H1 (cell line): ENCODE measurements at regions not wholly inside any gene's neighbourhood (a gene's known extent, or its start where the extent isn't known, plus 50 kb on each side); places are given as distances from the start of the nearest gene placed in this dataset.

Source experiments
- CTCF ChIA-PET: fragments of 300-600 bp; sonication (Branson Sonifier 250); formaldehyde crosslinking; loops from one replicate; lab custom pipeline; 2021; ENCODE audit not compliant: partially characterized antibody; lab: Charles Lee
- POLR2A ChIA-PET: fragments of 300-600 bp; sonication (Branson Sonifier 250); formaldehyde crosslinking; loops from one replicate; lab custom pipeline; 2021; ENCODE audit warnings: inconsistent platforms; ENCODE audit not compliant: partially characterized antibody; lab: Charles Lee
- DNase-seq, 2 experiments: peaks; one replicate each; pipeline versions ENCODE4 v3.0.0 to v3.0.0-alpha.2; 2010 to 2022; ENCODE audit warnings: low spot score in 2 of 2, low read depth in 1 of 2, mixed read lengths in 1 of 2
- FAIRE-seq: peaks from 2 replicates; lab custom pipeline; 2011; peaks lifted over from hg19 to GRCh38; lab: Jason Lieb, UNC
- H2AFZ ChIP-seq: 2 replicates; pipeline ENCODE4 v1.8.1; 2012; ENCODE audit warnings: low read length, inconsistent platforms
- H2AK5ac ChIP-seq: 2 replicates; pipeline ENCODE4 v1.6.1; 2013; ENCODE audit warnings: low read depth, low read length
- H2BK120ac ChIP-seq: replicated peaks from 2 replicates; pipeline ENCODE3; 2013; ENCODE audit warnings: low read depth, low read length, inconsistent platforms
- H2BK12ac ChIP-seq: 2 replicates; pipeline ENCODE4 v1.6.1; 2013; ENCODE audit warnings: low read depth, low read length
- H2BK15ac ChIP-seq: 2 replicates; pipeline ENCODE4 v1.6.1; 2013; ENCODE audit warnings: low read length
- H2BK20ac ChIP-seq: 2 replicates; pipeline ENCODE4 v1.6.1; 2013; ENCODE audit warnings: low read length
- H2BK5ac ChIP-seq: 2 replicates; pipeline ENCODE4 v1.6.1; 2013; ENCODE audit warnings: low read depth, low read length
- H3K14ac ChIP-seq: 2 replicates; pipeline ENCODE4 v1.6.1; 2013; ENCODE audit warnings: inconsistent platforms; ENCODE audit not compliant: insufficient read length
- H3K18ac ChIP-seq: 2 replicates; pipeline ENCODE4 v1.6.1; 2013; ENCODE audit warnings: low read length; ENCODE audit errors: extremely low read depth
- H3K23ac ChIP-seq: 2 replicates; pipeline ENCODE4 v1.6.1; 2013; ENCODE audit warnings: inconsistent platforms; ENCODE audit not compliant: insufficient read length
- H3K23me2 ChIP-seq: 2 replicates; pipeline ENCODE4 v1.6.1; 2013; ENCODE audit warnings: low read depth, low read length
- H3K27ac ChIP-seq: 2 replicates; pipeline ENCODE4 v1.6.1; 2011; ENCODE audit warnings: low read depth, low read length, inconsistent platforms
- H3K27me3 ChIP-seq, 4 experiments: replicated peaks in 1 of 4; 1 replicate in 1 of 4; 2 replicates in 3 of 4; pipeline versions ENCODE4 v1.6.1 to v1.8.1; 2011 to 2013; ENCODE audit warnings: low read length in 3 of 4, mild to moderate bottlenecking in 3 of 4, inconsistent platforms in 2 of 4, mixed read lengths in 2 of 4, moderate library complexity in 1 of 4; ENCODE audit not compliant: control insufficient read depth in 3 of 4, insufficient read depth in 3 of 4; ENCODE audit errors: extremely low read depth in 1 of 4
- H3K36me3 ChIP-seq, 4 experiments: 2 replicates each; pipeline versions ENCODE4 v1.6.1 to v1.8.1; 2011 to 2013; ENCODE audit warnings: mild to moderate bottlenecking in 4 of 4, low read length in 3 of 4, moderate library complexity in 2 of 4, control low read depth in 1 of 4, inconsistent platforms in 1 of 4; ENCODE audit not compliant: insufficient read depth in 4 of 4, control insufficient read depth in 2 of 4
- H3K4ac ChIP-seq: replicated peaks from 2 replicates; pipeline ENCODE3; 2013; ENCODE audit warnings: low read length, low read depth, mixed read lengths, inconsistent platforms; ENCODE audit not compliant: insufficient read length
- H3K4me1 ChIP-seq, 4 experiments: replicated peaks in 1 of 4; 1 replicate in 1 of 4; 2 replicates in 3 of 4; pipeline versions ENCODE4 v1.6.1 to v1.8.1; 2011 to 2013; ENCODE audit warnings: low read length in 3 of 4, inconsistent platforms in 2 of 4, mixed read lengths in 1 of 4; ENCODE audit not compliant: insufficient read depth in 4 of 4, control insufficient read depth in 3 of 4
- H3K4me2 ChIP-seq, 2 experiments: 2 replicates each; pipeline versions ENCODE4 v1.6.1 to v1.8.1; 2011 to 2013; ENCODE audit warnings: low read depth in 2 of 2, low read length in 2 of 2, control low read depth in 1 of 2, inconsistent platforms in 1 of 2, mild to moderate bottlenecking in 1 of 2; ENCODE audit not compliant: insufficient read depth in 1 of 2
- H3K4me3 ChIP-seq, 4 experiments: fragments of 200-600, 300-600 bp in 1 of 4; sonication (generic), shearing (Covaris generic), sonication (Bioruptor Twin) in 1 of 4; 2 replicates each; pipeline versions ENCODE4 v1.5.1 to v1.8.1; 2011 to 2016; ENCODE audit warnings: low read length in 4 of 4, low read depth in 3 of 4, control low read depth in 2 of 4, inconsistent platforms in 2 of 4, mild to moderate bottlenecking in 2 of 4, mixed read lengths in 1 of 4, moderate library complexity in 1 of 4; ENCODE audit not compliant: insufficient read depth in 2 of 4; ENCODE audit errors: extremely low read depth in 1 of 4
- H3K56ac ChIP-seq: replicated peaks from 2 replicates; pipeline ENCODE3; 2013; ENCODE audit warnings: low read depth, mild to moderate bottlenecking, mixed read lengths, low read length, inconsistent platforms; ENCODE audit not compliant: insufficient read length
- H3K79me1 ChIP-seq: 2 replicates; pipeline ENCODE4 v1.6.1; 2013; ENCODE audit warnings: low read depth, low read length, control low read depth
- H3K79me2 ChIP-seq, 2 experiments: 2 replicates each; pipeline versions ENCODE4 v1.6.1 to v1.8.1; 2012 to 2013; ENCODE audit warnings: low read length in 2 of 2, mild to moderate bottlenecking in 2 of 2, inconsistent platforms in 1 of 2; ENCODE audit not compliant: insufficient read depth in 2 of 2, control insufficient read depth in 1 of 2
- H3K9ac ChIP-seq, 4 experiments: replicated peaks in 1 of 4; 1 replicate in 1 of 4; 2 replicates in 3 of 4; pipeline versions ENCODE4 v1.6.1 to v1.8.1; 2011 to 2013; ENCODE audit warnings: low read depth in 3 of 4, low read length in 3 of 4, control low read depth in 2 of 4, mild to moderate bottlenecking in 2 of 4, moderate library complexity in 2 of 4, inconsistent platforms in 1 of 4; ENCODE audit errors: extremely low read depth in 1 of 4
- H3K9me3 ChIP-seq, 2 experiments: 2 replicates each; pipeline versions ENCODE4 v1.6.1 to v1.8.1; 2012 to 2013; ENCODE audit warnings: mild to moderate bottlenecking in 2 of 2, moderate library complexity in 2 of 2, control low read depth in 1 of 2, inconsistent platforms in 1 of 2, low read depth in 1 of 2, low read length in 1 of 2, mixed read lengths in 1 of 2; ENCODE audit not compliant: insufficient read depth in 2 of 2
- H4K20me1 ChIP-seq, 2 experiments: replicated peaks in 1 of 2; 2 replicates each; pipeline versions ENCODE3 to v1.8.1; 2011 to 2013; ENCODE audit warnings: inconsistent platforms in 2 of 2, low read length in 2 of 2, mild to moderate bottlenecking in 1 of 2; ENCODE audit not compliant: insufficient read depth in 2 of 2, control insufficient read depth in 1 of 2
- H4K5ac ChIP-seq: 2 replicates; pipeline ENCODE4 v1.6.1; 2013; ENCODE audit warnings: low read length, low read depth, mixed read lengths, inconsistent platforms; ENCODE audit not compliant: insufficient read length
- H4K8ac ChIP-seq: 2 replicates; pipeline ENCODE4 v1.8.0; 2013; ENCODE audit warnings: mild to moderate bottlenecking, moderate library complexity, low read length, inconsistent platforms; ENCODE audit not compliant: insufficient read depth; ENCODE audit errors: extremely low read depth
- H4K91ac ChIP-seq: replicated peaks from 2 replicates; pipeline ENCODE3; 2013; ENCODE audit warnings: low read length, mixed read lengths, inconsistent platforms; ENCODE audit not compliant: insufficient read length
- CEBPB ChIP-seq: IDR thresholded peaks from 2 replicates; pipeline ENCODE4 v1.6.1; 2012; ENCODE audit warnings: low read depth, low read length
- CHD1 ChIP-seq: IDR thresholded peaks from 2 replicates; pipeline ENCODE4 v1.6.1; 2012; ENCODE audit warnings: low read depth, low read length, improper control_type of control experiment
- EGR1 ChIP-seq: IDR thresholded peaks from 2 replicates; pipeline ENCODE4 v1.6.1; 2011; ENCODE audit warnings: low read depth, low read length, borderline replicate concordance
- FOSL1 ChIP-seq: IDR thresholded peaks from 2 replicates; pipeline ENCODE4 v1.6.1; 2011; ENCODE audit warnings: mild to moderate bottlenecking, low read depth, low read length, moderate library complexity; ENCODE audit not compliant: insufficient read depth
- KDM4A ChIP-seq: IDR thresholded peaks from one replicate; pipeline ENCODE4 v1.7.1; 2012; ENCODE audit warnings: low read depth, mild to moderate bottlenecking, moderate library complexity, low read length, inconsistent platforms; ENCODE audit not compliant: severe bottlenecking
- KDM5A ChIP-seq: fragments of 200-600 bp; IDR thresholded peaks from 2 replicates; pipeline ENCODE4 v1.7.1; 2012; ENCODE audit warnings: mild to moderate bottlenecking, low read length, inconsistent platforms, mixed read lengths
- RXRA ChIP-seq: IDR thresholded peaks from 2 replicates; pipeline ENCODE4 v1.6.1; 2011; ENCODE audit warnings: low read depth, mild to moderate bottlenecking, low read length, moderate library complexity; ENCODE audit not compliant: insufficient read depth
- SAP30 ChIP-seq: fragments of 300-600 bp; sonication (generic); IDR thresholded peaks from 2 replicates; pipeline ENCODE4 v1.7.1; 2012; ENCODE audit warnings: low read length, moderate library complexity, mild to moderate bottlenecking, inconsistent platforms; ENCODE audit not compliant: insufficient read depth, insufficient replicate concordance
- SIRT6 ChIP-seq: IDR thresholded peaks from one replicate; pipeline ENCODE4 v1.7.1; 2012; ENCODE audit warnings: low read length, inconsistent platforms
- SP4 ChIP-seq: IDR thresholded peaks from 2 replicates; pipeline ENCODE4 v1.6.1; 2012; ENCODE audit warnings: low read length, inconsistent platforms
- YY1 ChIP-seq: IDR thresholded peaks from 2 replicates; pipeline ENCODE4 v1.6.1; 2011; ENCODE audit warnings: low read depth, mild to moderate bottlenecking, low read length
- WGBS, 2 experiments: shearing (Covaris generic) in 1 of 2; methylation state at CpG; one replicate each; pipeline versions ENCODE4 v1.1.6 to v1.1.7; 2013 to 2015; ENCODE audit warnings: low lambda C conversion rate in 2 of 2, mixed read lengths in 2 of 2, inconsistent platforms in 1 of 2, low coverage in 1 of 2, missing lambda C conversion rate in 1 of 2; ENCODE audit not compliant: insufficient replicate concordance in 2 of 2, insufficient coverage in 1 of 2, insufficient read length in 1 of 2; ENCODE audit errors: extremely low coverage in 1 of 2, missing lambda C conversion rate in 1 of 2; 5-methylcytosine and 5-hydroxymethylcytosine counted together

DNA sequence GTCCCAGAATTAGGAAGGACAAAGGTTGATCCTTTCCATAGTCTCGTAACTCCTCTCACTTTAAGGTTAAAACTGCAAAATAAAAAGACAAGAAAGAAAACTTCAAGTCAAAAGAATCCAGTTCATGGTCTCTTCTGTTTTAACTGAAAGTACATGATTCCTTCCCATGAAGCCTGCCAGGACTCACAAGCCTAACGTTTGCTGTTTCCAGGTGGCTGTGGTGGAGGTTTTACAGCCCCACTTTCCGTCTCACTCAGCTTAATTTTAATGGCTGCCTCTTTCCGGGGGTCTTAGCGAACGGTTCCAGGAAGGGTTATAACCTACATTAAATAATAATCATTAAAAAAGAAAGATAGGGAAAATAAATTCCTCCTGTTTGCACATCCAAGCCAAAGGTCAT lies 136.8 kb upstream of the SPAG17 start:
- no peak for FAIRE-seq
- POLR2A ChIA-PET = no interaction called here
- Histone ChIP-seq H3K36me3 (no peaks in the 10 kb centered on the region), H3K23ac (no peak overlapping the region), H3K4me2 (no peak overlapping the region), H3K9ac (no peak overlapping the region), H3K4me1 (no peaks in the 10 kb centered on the region), H3K18ac (no peak overlapping the region), H2AFZ (no peak overlapping the region; the same call in 1 of the 2 replicates), H2AK5ac (no peak overlapping the region), H3K9me3 (no peaks in the 10 kb centered on the region), H3K27ac (no peak overlapping the region), H3K79me2 (no peaks in the 10 kb centered on the region), H3K4me3 (no peak overlapping the region), H3K23me2 (no peaks in the 10 kb centered on the region; the same call in 1 of the 2 replicates), H4K91ac (no peak overlapping the region), H2BK20ac (no peak overlapping the region), H3K14ac (no peak overlapping the region), H4K8ac (no peak overlapping the region), H2BK120ac (no peak overlapping the region)
- no peak for DNase-seq
- no peak for TF ChIP-seq SIRT6
- no peak for TF ChIP-seq EGR1
- no peak for TF ChIP-seq CEBPB
- no peak for TF ChIP-seq YY1
- TF ChIP-seq SP4 = no peak
- no peak for TF ChIP-seq KDM5A
- TF ChIP-seq RXRA = no peak
- TF ChIP-seq CHD1 = no peak
- no peak for TF ChIP-seq SAP30
- TF ChIP-seq KDM4A = no peak
- no peak for TF ChIP-seq FOSL1
- TF ChIP-seq, all 59 proteins: peak for 0
- no peaks in the 10 kb centered on the region for H3K79me1 ChIP-seq
- no peak overlapping the region for H2BK12ac ChIP-seq
- H3K27me3 ChIP-seq = no peaks in the 10 kb centered on the region
- no peaks in the 10 kb centered on the region for H4K20me1 ChIP-seq
- 93% methylated on average over 6 of the region's 6 CpGs; no CpG with 5 or more reads in 1 of the 2 experiments for WGBS, 2 experiments
- H3K56ac ChIP-seq = no peak overlapping the region
- CTCF ChIA-PET = no interaction called here
- H2BK5ac ChIP-seq = no peak overlapping the region
- H3K4ac ChIP-seq = no peak overlapping the region
- no peak overlapping the region for H4K5ac ChIP-seq
- H2BK15ac ChIP-seq = no peak overlapping the region
